Embryonic facial prominence (tissue), 1 donor: ENCODE measurements at regions not wholly inside any gene's neighbourhood (a gene's known extent, or its start where the extent isn't known, plus 50 kb on each side); places are given as distances from the start of the nearest gene placed in this dataset.

Experiments
- DNase-seq: peaks from one replicate; pipeline ENCODE4 v3.0.0-alpha.2; 2016; ENCODE audit errors: extremely low spot score

DNA sequence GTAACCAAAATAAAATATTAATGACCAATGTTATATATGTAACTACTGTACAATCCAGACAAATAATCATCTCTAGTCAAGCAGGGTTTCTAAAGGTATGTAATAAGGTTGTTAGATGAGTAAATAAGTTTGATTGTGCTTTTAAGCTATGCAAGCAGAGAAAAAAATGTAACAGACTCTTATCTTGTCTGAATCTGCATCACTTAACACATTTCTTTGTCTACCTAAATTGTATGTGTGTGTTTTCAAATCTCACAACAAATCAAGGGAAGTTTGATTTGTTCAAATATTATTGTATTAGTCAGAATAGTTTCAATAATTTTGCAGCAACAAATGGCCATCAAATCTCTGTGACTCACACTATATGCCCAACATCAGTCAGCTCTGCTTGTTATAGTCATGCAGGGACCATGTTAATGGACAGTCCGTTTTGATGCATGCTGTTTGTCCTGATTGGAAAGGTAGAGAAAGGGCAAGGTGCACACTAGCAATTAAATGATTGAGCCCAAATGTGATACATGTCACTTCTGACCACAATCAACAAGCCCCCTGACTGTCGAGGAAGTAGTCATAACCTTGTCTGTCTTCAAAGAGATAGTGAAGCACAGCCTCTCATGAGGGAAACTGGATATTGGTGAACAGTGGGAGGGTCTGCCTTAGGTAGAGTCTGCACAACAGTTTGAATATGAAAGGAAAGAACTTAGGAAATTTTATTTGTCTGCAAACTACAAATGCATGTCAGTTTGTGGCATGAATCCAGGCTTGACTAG is 349.4 kb upstream of the SATB1 start:
- no peak for DNase-seq

GRCh38 chr3:18772699-18773305 is 347.7 kb upstream of the SATB1 start:
- no peak for DNase-seq

DNA sequence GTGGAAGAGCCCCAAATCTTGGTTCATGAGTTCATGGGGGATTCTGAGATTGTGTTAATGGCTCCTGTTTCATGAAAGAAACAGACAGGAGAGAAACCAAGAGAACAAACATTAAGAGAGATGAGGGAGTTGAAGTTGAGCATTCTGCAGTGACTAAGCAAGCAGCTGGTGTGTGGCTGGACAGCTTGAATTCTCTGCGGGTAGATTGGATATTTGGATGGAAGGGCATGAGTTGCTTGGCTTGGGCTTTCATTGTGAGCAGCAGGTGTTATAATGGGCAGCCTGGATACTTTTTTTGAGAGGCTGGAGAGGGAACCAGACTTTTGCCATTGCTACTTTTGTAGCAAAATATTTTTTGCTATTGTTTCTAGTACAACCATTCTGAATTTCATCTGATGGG is 346.8 kb upstream of the SATB1 start:
- no peak for DNase-seq

DNA sequence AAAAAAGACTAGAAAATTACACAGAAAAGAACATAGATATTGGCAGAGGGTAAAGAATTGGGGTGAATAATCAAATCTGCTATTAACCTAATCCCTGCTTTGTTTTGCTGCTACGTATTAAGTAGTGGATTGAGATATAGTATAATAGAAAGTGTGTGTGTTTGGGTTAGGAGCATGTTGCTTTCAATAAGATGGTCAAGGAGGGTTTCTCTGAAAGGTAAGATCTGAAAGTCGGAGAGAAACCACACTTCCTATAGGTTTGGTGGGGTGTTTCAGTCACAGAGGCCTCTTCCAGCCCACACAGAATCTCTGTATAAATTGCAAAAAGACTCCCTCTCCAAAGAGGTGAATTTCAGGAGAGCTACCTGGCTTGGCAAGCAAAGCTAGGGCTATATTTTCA is 345.7 kb upstream of the SATB1 start:
- DNase-seq, result no peak

DNA sequence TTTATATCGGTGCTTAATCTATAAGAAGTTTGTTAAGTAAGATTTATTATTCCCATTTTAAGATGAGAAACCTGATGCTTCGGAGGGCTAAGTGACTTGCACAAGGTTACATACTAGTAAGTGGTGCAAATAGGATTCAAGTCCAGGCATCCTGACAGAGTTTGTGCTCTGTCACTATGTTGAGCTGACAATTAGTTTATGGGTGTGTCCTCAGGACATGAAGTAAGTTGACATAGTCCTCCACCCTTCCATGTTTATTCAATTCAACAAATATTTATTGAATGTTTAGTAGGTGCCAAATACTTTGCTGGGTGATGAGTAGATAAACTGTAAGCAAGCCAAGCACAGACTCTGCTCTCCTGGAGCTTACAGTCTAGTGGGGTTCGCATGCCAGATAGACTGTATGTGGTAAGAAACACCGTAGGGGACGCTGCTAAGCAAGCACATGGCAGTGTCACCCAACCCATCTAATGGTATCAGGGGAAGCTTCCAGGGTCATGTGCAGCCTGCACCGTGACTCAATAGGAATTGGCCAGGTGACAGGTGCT is 342.7 kb upstream of the SATB1 start:
- no peak for DNase-seq

DNA sequence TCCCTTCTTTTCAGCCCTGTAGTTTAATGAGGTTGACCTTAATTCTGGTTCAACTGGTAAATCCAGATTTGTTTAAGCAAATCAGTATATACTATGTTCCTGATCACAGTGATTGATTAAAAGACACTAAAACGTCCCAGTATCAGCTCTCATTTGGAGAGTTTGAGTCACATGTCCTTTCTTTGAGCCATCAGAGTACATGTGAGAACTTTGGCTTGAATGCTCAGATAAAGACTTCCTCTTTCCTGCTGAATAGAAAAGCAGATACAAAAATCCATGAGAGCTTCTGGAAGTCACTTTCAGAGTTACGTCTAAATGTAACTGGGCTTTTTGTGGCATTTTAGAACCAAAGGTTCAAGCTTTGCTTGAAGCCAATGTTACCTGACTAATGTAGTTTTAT is 341.8 kb upstream of the SATB1 start:
- no peak for DNase-seq

- no peak for DNase-seq
These were observed 340.5 kb upstream of the SATB1 start for GRCh38 chr3:18765662-18766061.

DNA sequence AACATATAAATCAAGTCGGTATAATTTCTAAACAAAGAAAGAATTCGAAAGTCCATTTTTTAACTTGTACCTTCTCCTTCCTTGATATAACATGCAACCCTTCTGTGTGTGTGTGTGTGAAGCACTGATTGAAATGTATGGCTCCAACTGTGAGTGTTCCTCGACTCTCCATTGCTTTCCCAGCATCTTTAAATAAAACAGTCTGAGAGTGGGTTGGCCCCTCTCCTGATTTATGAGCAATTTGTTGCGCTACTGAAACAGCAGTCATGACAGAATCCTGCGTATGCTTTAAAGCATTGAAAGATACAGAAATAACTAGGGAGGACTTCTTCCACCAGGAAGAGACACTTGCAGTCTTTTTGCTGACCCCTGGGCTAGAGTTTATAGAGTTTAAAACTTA is 340.0 kb upstream of the SATB1 start:
- DNase-seq, result no peak

DNA sequence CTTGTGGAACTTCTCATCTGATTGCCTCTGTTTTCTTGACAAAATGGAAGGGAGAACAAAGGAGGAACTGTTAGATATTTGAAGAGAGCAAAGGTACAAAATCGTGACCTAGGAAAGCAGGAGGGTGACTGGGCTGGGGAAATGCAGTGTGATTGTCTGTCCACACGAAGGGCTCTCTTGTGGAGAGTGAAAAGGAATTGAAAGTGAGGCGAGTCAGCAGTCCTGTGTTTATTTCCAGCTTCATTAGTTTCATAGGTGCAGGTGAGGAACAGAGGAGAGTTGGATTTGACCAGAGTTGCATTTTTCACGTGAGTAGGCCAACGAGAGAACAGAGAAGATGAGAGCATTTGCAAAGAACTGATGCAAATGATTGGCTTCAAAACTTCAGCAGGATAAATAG is 336.4 kb upstream of the SATB1 start:
- no peak for DNase-seq

GRCh38 chr3:18758047-18758704 is 333.0 kb upstream of the SATB1 start:
- peak; percentile 66 for DNase-seq

DNA sequence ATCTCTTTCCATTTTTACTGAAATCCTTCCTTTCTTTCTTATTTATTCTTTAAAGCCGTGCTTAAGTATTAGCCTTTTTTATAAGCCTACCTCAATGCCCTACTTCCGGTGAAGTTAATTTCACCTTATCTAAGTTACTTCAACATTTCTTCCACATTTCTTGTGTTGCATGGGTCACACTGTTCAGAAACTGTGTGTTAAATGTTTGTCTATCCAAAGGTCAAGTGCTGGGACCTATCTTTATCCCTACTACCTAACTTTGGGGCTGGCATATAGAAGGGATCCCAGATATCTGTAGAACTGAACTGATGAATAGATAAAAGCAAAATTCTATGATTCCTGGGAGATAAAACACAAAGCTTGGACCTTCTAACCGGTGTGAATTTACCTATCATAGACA is 332.3 kb upstream of the SATB1 start:
- no peak for DNase-seq

DNA sequence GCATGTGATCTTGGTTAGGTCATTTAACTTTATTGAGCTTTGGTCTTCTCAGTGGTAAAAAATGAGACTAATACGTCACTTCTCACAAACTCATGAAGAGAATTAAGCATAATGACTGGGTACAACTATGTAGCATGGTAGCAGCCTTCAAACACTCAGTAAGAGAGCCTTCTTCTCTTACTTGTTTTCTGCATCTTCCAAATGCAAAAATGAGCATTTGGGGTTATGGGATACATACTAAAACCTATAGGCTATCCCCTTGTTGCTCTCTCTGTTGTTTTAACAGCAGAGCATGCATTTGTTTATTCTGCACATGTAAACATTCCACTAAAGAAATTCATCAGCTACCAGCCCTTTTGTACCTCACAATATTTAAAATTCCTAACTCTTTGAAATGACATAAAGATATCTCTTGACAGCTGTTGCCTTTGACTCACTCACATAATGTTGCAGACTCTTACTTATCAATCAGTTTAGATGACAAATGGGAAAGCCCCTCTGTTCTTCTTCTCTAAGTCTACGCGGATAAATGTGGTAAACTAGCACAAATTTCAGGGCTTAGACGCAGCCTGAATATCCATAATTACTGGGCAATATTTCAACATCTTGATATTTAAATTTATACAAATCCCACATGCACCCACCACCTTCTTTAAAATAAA is 327.3 kb upstream of the SATB1 start:
- no peak for DNase-seq

- no peak for DNase-seq
These were observed 326.4 kb upstream of the SATB1 start for GRCh38 chr3:18751514-18751913.

DNA sequence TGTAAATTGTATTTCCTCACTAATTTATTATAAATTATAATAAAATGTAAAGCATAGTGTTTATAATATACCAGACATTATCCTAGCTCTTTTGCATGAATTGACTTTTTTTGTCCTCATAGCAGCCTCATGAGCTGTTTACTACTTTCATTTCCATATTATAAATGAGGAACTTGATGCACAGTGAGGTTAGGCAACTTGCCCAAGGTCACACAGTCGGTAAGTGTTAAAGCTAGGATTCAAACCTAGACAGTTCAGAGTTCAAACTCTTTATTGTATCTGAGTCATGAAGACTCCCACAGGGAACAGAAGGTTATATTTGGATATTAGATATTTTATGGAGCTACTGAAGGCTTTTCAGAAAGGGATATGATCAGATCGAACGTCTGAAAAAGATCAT is 322.2 kb upstream of the SATB1 start:
- no peak for DNase-seq

DNA sequence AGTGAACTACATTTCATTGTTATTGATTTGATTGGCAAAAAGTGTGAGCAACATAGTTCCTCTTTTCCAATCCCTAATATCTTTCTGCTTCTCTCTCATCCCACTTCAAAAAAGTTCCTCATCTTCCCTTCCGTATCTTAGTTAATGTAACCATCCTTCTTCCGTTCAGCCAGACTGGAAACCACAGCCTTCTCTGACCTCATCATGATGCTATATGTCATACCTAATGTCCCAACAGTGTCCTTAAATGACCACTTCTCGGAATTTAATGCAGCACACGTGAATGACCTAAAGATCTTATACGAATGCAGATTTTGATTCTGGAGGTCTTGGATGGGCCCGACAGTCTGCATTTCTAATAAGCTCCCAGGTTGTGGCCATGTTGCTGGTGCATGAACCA is 320.3 kb upstream of the SATB1 start:
- DNase-seq, result no peak

DNA sequence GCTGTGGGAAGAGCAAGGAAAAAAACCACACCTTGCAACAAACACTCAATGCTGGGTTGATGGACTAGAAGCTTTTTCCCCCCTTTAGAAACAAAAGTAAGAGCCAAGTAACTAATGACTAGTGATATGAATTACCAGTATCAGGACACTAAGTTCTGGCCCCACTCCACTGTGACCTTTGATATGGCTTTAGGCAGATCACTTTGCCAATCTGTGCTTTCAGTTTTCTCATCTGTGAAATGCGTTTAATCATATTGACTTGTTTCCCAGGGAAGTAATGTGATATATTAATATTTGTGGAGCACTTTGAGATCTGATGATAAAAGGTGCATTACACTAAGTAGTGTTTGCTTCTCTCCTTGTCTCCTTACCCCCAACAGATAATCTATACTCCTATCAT is 319.3 kb upstream of the SATB1 start:
- DNase-seq, result no peak

DNA sequence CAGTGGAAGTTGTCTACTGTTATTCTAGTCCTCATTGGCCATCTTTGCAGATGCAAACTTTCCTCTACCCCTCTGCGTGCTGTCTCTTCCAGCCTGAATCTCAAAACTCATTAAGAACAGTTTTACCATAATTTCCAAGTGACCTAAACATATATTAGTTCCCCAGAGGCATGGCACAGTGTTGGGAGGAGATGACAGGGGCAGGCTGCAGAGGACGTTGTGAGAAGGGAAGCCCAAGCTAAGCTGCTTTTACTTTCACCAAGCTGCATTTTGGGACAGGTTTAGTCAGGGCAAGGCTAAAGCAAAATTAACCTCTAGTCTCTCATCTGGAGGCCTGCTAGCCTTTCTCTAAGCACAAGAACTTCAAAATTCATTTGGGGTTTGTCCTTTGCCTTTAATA is 318.6 kb upstream of the SATB1 start:
- DNase-seq, result no peak

GRCh38 chr3:18740631-18741583 is 315.8 kb upstream of the SATB1 start:
- DNase-seq, result no peak

GRCh38 chr3:18739099-18739433 is 313.9 kb upstream of the SATB1 start:
- DNase-seq, result no peak

- no peak for DNase-seq
These were observed 313.4 kb upstream of the SATB1 start for GRCh38 chr3:18738393-18739098.

- DNase-seq, result peak; percentile 12
These were observed 309.9 kb upstream of the SATB1 start for GRCh38 chr3:18735005-18735404.
